ENCODE measurements at regions not wholly inside any gene's neighbourhood (a gene's known extent, or its start where the extent isn't known, plus 50 kb on each side); places are given as distances from the start of the nearest gene placed in this dataset.

- in situ Hi-C loops (cut with MboI; ENCODE audit: low sequenced_read_pairs in 4 of 4) (no loop called here), intact Hi-C loops (cut with DNase I; ENCODE audit: low total_unique reads) (no loop called here)
- DNase-seq (peak in 1 of 2 donors; percentile 29), ATAC-seq (peak in 1 of 2 donors; percentile 31)
- no peak for TF ChIP-seq CTCF (IDR thresholded peaks at IDR 0.05 in 4 of 5, conservative IDR thresholded peaks at IDR 0.05 in 1 of 5)
- TF ChIP-seq POLR2A (IDR thresholded peaks at IDR 0.05) = no peak
- Histone ChIP-seq H3K27me3 (no peaks in the 10 kb centered on the region), H3K36me3 (no peaks in the 10 kb centered on the region), H3K27ac (peak overlapping the region; percentile 62 to 88 (median 86)), H3K9me3 (no peaks in the 10 kb centered on the region), H3K4me3 (peak overlapping the region; percentile 56 to 86 (median 66)), H3K4me1 (peaks cover 12% of the 10 kb centered on the region in 2 donors)
These were observed 82.8 kb downstream of the TNFAIP2 start for GRCh38 chr14:103206023-103206481.

- Histone ChIP-seq H3K27ac (peak overlapping the region; percentile 62 to 88 (median 86)), H3K4me3 (peak overlapping the region; percentile 56 to 86 (median 66)), H3K27me3 (no peaks in the 10 kb centered on the region), H3K4me1 (peaks cover 12% of the 10 kb centered on the region in 2 donors), H3K9me3 (no peaks in the 10 kb centered on the region), H3K36me3 (no peaks in the 10 kb centered on the region)
- ATAC-seq (peak; percentile 70 to 72), DNase-seq (peak; percentile 80 to 82)
- in situ Hi-C loops (cut with MboI; ENCODE audit: low sequenced_read_pairs in 4 of 4) (no loop called here), intact Hi-C loops (cut with DNase I; ENCODE audit: low total_unique reads) (no loop called here)
- TF ChIP-seq POLR2A (IDR thresholded peaks at IDR 0.05) = no peak
- TF ChIP-seq CTCF (IDR thresholded peaks at IDR 0.05 in 4 of 5, conservative IDR thresholded peaks at IDR 0.05 in 1 of 5) = no peak
These were observed 83.7 kb downstream of the TNFAIP2 start for GRCh38 chr14:103206836-103207387.

GRCh38 chr14:103207388-103208072, 84.3 kb downstream of the TNFAIP2 start:
- intact Hi-C loops (cut with DNase I; ENCODE audit: low total_unique reads) (no loop called here), in situ Hi-C loops (cut with MboI; ENCODE audit: low sequenced_read_pairs in 4 of 4) (no loop called here)
- H3K27ac ChIP-seq = peak overlapping the region; percentile 62 to 88 (median 86)
- no peaks in the 10 kb centered on the region for H3K9me3 ChIP-seq
- ATAC-seq (peak; percentile 56 to 58), DNase-seq (peak in 1 of 2 donors; percentile 39)
- peak overlapping the region; percentile 56 to 86 (median 66) for H3K4me3 ChIP-seq
- peaks cover 12% of the 10 kb centered on the region in 2 donors for H3K4me1 ChIP-seq
- peak in 1 of 2 donors; percentile 37 for TF ChIP-seq POLR2A (IDR thresholded peaks at IDR 0.05)
- no peak for TF ChIP-seq CTCF (IDR thresholded peaks at IDR 0.05 in 4 of 5, conservative IDR thresholded peaks at IDR 0.05 in 1 of 5)
- H3K36me3 ChIP-seq = no peaks in the 10 kb centered on the region
- H3K27me3 ChIP-seq = no peaks in the 10 kb centered on the region

- intact Hi-C loops (cut with DNase I; ENCODE audit: low total_unique reads) = no loop called here
These were observed 85.8 kb downstream of the TNFAIP2 start for GRCh38 chr14:103209054-103209453.

More at GRCh38 chr14:103209054-103209453, 85.8 kb downstream of the TNFAIP2 start:
- DNase-seq (no peak), ATAC-seq (no peak)
- no peaks in the 10 kb centered on the region for H3K27me3 ChIP-seq
- H3K9me3 ChIP-seq = no peaks in the 10 kb centered on the region
- H3K36me3 ChIP-seq = no peaks in the 10 kb centered on the region
- in situ Hi-C loops (cut with MboI; ENCODE audit: low sequenced_read_pairs in 4 of 4) = no loop called here
- TF ChIP-seq CTCF (IDR thresholded peaks at IDR 0.05 in 4 of 5, conservative IDR thresholded peaks at IDR 0.05 in 1 of 5) = no peak
- no peak for TF ChIP-seq POLR2A (IDR thresholded peaks at IDR 0.05)
- H3K4me1 ChIP-seq = peaks cover 12% of the 10 kb centered on the region in 2 donors
- H3K27ac ChIP-seq = peak overlapping the region; percentile 48 to 88 (median 74)
- H3K4me3 ChIP-seq = no peak overlapping the region
